Gastrocnemius medialis (tissue), 4 donors: ENCODE measurements at regions not wholly inside any gene's neighbourhood (a gene's known extent, or its start where the extent isn't known, plus 50 kb on each side); places are given as distances from the start of the nearest gene placed in this dataset.

Experiments
- ATAC-seq, 2 donors: fragments of 150-250 bp; one replicate each; pipeline ENCODE4 v1.9.1; 2016
- DNase-seq, 2 donors: peaks; one replicate each; pipeline ENCODE4 v3.0.0-alpha.2; 2019
- H3K27ac ChIP-seq, 4 donors: fragments of 200-600 bp; sonication (generic); 1 replicate in 1 of 4; 2 replicates in 3 of 4; pipeline ENCODE4 v1.5.1; 2016 to 2018; ENCODE audit warnings: mild to moderate bottlenecking in 2 of 4, moderate library complexity in 1 of 4
- H3K27me3 ChIP-seq, 3 donors: fragments of 200-600 bp; sonication (generic) in 2 of 3; 1 replicate in 1 of 3; 2 replicates in 2 of 3; pipeline versions ENCODE4 v1.5.1 to v1.6.0; 2016 to 2019; ENCODE audit warnings: mild to moderate bottlenecking in 1 of 3, moderate library complexity in 1 of 3
- H3K36me3 ChIP-seq, 2 donors: fragments of 200-600 bp; sonication (generic) in 1 of 2; one replicate each; pipeline ENCODE4 v1.5.1; 2017 to 2018
- H3K4me1 ChIP-seq, 2 donors: fragments of 200-600 bp; sonication (generic) in 1 of 2; one replicate each; pipeline ENCODE4 v1.5.1; 2016 to 2017; ENCODE audit warnings: mild to moderate bottlenecking in 2 of 2
- H3K4me3 ChIP-seq, 4 donors: fragments of 200-600 bp; sonication (generic) in 3 of 4; 1 replicate in 1 of 4; 2 replicates in 3 of 4; pipeline ENCODE4 v1.5.1; 2016 to 2019; ENCODE audit warnings: mild to moderate bottlenecking in 2 of 4
- H3K9me3 ChIP-seq, 3 donors: fragments of 200-600 bp; sonication (generic) in 2 of 3; 1 replicate in 1 of 3; 2 replicates in 2 of 3; pipeline ENCODE4 v1.5.1; 2016 to 2019
- CTCF ChIP-seq, 5 experiments: fragments of 450-650 bp in 3 of 5; fragments of 200-600 bp in 2 of 5; sonication (generic) in 2 of 5; IDR thresholded peaks in 4 of 5; conservative IDR thresholded peaks in 1 of 5; 1 replicate in 4 of 5; 2 replicates in 1 of 5; pipeline ENCODE4 v1.5.1; 2016 to 2019; ENCODE audit warnings: antibody characterized with exemption in 5 of 5, mild to moderate bottlenecking in 3 of 5, moderate library complexity in 3 of 5
- POLR2A ChIP-seq, 2 donors: fragments of 450-650 bp; IDR thresholded peaks; one replicate each; pipeline ENCODE4 v1.6.1; 2017; ENCODE audit warnings: antibody characterized with exemption in 2 of 2, mild to moderate bottlenecking in 2 of 2, moderate library complexity in 2 of 2
- in situ Hi-C, 4 donors: fragments of 200-750 bp; cut with MboI; loops; one replicate each; pipeline versions ENCODE4 v1.15.0 to v1.8.0; 2017; ENCODE audit warnings: low sequenced_read_pairs in 4 of 4
- intact Hi-C: fragments of 100-400 bp; cut with DNase I; formaldehyde crosslinking; loops from one replicate; pipeline ENCODE4 v1.15.1; 2023; ENCODE audit warnings: low total_unique reads

- H3K27ac ChIP-seq: no peak overlapping the region
- DNase-seq (no peak), ATAC-seq (no peak)
- TF ChIP-seq POLR2A (IDR thresholded peaks at IDR 0.05): no peak
- no peak for TF ChIP-seq CTCF (IDR thresholded peaks at IDR 0.05 in 4 of 5, conservative IDR thresholded peaks at IDR 0.05 in 1 of 5)
- no peaks in the 10 kb centered on the region for H3K36me3 ChIP-seq
- H3K4me1 ChIP-seq: no peaks in the 10 kb centered on the region
- H3K27me3 ChIP-seq: no peaks in the 10 kb centered on the region
- intact Hi-C loops: no loop called here
- in situ Hi-C loops: no loop called here
- no peak overlapping the region for H3K4me3 ChIP-seq
- no peaks in the 10 kb centered on the region for H3K9me3 ChIP-seq
These were observed 268.1 kb upstream of the TMTC4 start for GRCh38 chr13:100942742-100943141.

GRCh38 chr13:100941377-100942368, 267.1 kb upstream of the TMTC4 start:
- intact Hi-C loops (no loop called here), in situ Hi-C loops (no loop called here)
- no peaks in the 10 kb centered on the region for H3K36me3 ChIP-seq
- no peak overlapping the region for H3K27ac ChIP-seq
- ATAC-seq (no peak), DNase-seq (no peak)
- no peaks in the 10 kb centered on the region for H3K4me1 ChIP-seq
- H3K9me3 ChIP-seq: no peaks in the 10 kb centered on the region
- TF ChIP-seq POLR2A (IDR thresholded peaks at IDR 0.05) (no peak), CTCF (IDR thresholded peaks at IDR 0.05 in 4 of 5, conservative IDR thresholded peaks at IDR 0.05 in 1 of 5) (no peak)
- no peak overlapping the region for H3K4me3 ChIP-seq
- no peaks in the 10 kb centered on the region for H3K27me3 ChIP-seq

- ATAC-seq (no peak), DNase-seq (no peak)
- H3K36me3 ChIP-seq: no peaks in the 10 kb centered on the region
- no peaks in the 10 kb centered on the region for H3K27me3 ChIP-seq
- no peak for TF ChIP-seq CTCF (IDR thresholded peaks at IDR 0.05 in 4 of 5, conservative IDR thresholded peaks at IDR 0.05 in 1 of 5)
- no peak for TF ChIP-seq POLR2A (IDR thresholded peaks at IDR 0.05)
- H3K9me3 ChIP-seq: no peaks in the 10 kb centered on the region
- no peaks in the 10 kb centered on the region for H3K4me1 ChIP-seq
- in situ Hi-C loops (no loop called here), intact Hi-C loops (no loop called here)
- no peak overlapping the region for H3K27ac ChIP-seq
- no peak overlapping the region for H3K4me3 ChIP-seq
These were observed 266.1 kb upstream of the TMTC4 start for GRCh38 chr13:100940658-100941057.

GRCh38 chr13:100933841-100934240, 259.2 kb upstream of the TMTC4 start:
- intact Hi-C loops (no loop called here), in situ Hi-C loops (no loop called here)
- Histone ChIP-seq H3K27ac (no peak overlapping the region), H3K9me3 (no peaks in the 10 kb centered on the region), H3K27me3 (no peaks in the 10 kb centered on the region), H3K4me3 (no peak overlapping the region), H3K4me1 (no peaks in the 10 kb centered on the region), H3K36me3 (no peaks in the 10 kb centered on the region)
- TF ChIP-seq CTCF (IDR thresholded peaks at IDR 0.05 in 4 of 5, conservative IDR thresholded peaks at IDR 0.05 in 1 of 5) (no peak), POLR2A (IDR thresholded peaks at IDR 0.05) (no peak)
- ATAC-seq (no peak), DNase-seq (no peak)
